Suppressor macrophage treated with lipopolysaccharide for 4 hours (primary cell): ENCODE measurements at regions not wholly inside any gene's neighbourhood (a gene's known extent, or its start where the extent isn't known, plus 50 kb on each side); places are given as distances from the start of the nearest gene placed in this dataset.

ENCODE experiments used
- DNase-seq: peaks from one replicate; pipeline ENCODE4 v3.0.0-alpha.2; 2020

DNA sequence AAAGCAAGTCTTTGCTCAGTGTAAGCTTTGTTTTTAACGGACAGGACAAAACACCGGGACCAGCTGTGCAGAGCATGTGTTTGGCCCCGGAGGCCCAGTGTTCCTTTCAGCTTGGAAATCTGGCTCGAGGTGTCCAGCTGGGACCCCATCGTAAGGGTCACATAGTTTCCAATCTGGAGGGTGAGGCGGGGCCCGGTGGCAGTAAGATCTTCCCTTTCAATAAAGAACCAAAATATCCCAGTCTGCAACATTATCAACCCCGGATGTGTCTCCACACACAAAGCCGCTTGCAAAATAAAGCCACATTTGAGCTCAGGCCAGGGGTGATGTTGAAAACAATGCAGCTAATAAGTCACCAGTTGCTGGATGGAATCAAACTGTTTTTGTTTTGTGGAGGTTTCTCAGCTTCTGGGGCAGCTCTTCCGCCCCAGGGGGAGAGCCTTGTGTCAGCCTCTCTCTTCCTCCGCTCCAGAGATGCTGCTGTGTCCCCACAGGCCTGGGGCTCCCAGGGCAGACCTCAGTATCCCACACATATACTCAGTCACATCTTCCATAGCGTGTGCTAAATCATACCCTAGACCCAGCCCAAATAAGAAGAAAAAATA, 138.6 kb upstream of the GLI2 start:
- no peak for DNase-seq

DNA sequence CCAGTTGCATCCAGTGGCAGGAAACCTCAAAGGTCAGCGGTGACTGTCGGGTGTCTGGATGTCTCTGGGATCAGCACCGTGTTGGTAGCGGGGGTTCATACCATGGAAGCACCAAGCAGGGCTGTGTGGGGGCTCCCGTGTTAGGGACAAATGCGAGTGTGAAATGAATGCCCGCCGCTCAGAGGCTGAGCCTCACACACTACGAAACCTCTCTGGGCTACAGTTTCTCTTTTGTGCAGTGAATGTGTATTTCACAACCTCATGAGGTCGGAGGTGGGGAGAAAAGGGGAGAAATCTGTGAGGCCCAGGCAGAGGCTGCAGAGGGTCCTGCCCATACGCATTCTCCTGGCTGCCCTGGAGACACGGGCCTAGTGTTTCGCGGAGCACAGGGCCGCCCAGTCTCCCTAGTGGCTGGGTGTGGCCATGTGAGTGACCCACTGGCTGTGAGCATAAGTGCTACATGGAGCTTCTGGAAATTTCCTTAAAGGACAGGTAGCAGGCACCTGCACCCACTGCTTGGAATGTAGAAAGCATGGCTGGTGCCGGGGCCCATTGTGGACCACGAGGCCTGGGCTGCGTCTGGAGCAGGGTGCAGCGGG, 138.0 kb upstream of the GLI2 start:
- DNase-seq = no peak

DNA sequence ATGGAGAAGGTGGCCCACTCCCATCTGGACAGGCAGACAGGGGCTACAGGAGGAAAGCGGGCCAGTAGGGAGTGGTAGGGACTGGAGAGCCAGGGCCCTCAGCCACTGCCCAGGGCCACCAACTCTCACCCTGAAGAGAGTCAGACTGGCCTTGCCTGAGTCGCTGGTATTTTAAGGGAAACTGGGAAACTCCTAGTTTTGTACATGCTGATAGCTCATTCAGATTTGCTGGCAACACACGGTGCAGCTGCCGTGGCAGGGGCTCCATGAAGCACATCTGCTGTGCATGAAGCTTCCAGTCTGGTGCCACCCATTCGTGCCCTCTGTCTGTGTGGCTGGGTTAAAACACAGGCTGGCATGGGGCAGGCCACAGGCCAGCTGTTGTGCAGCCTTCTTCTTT, 137.3 kb upstream of the GLI2 start:
- DNase-seq = no peak

DNA sequence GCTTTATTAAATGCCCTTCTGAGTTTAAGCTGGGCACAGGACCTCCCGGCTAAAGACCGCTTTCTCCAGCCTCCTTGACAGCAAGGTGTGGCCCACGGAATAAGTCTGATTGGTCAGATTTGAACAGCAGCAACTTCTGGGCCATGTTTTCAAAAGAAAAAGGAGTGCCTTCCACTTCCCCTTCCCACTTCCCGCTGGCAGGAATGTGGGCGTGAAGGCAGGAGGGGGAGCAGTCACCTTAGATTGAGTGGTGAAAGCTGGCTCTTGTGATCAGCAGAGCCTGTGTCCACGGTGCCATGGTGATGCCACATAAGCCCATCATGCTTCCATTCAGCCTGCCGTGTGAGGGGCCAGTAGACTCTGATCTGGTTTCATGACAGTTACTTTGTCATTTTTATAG, 136.6 kb upstream of the GLI2 start:
- no peak for DNase-seq

DNA sequence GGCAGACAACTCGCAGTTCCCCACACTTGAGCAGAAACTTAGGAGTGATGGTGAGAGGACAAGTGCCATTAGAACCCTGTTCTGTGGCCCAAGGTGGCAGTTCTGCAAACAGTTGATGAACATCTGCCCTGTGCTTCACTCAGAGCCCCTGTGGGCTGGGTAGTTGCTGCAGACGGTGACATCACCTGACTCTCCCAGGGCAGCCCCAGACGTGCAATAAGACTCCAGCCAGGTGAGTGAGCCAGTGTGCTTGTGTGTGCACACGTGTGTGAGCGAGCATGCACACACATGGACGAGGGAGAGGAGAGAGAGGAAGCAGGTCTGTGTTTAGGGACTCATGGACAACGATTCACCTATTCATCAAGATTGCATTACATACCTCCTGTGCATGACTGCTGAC, 136.0 kb upstream of the GLI2 start:
- no peak for DNase-seq

DNA sequence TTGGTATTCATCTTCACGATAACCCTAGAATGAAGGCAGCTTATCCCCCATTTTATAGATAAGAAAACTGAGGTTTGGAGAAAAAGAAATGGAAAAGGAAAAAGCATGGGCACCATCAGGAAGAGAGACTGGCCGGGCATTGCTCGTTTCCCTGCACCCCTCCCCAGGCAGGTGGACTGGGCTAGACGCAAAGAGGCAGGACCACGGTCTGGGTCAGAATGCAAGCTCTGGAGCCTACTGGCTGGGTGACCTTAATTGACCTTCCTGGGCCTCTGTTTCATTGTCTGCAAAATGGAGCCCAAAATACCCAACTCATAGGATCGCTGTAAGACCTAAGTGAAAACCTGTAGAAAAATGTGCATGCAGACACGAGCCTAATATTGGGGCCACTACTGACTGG, 135.3 kb upstream of the GLI2 start:
- no peak for DNase-seq

DNA sequence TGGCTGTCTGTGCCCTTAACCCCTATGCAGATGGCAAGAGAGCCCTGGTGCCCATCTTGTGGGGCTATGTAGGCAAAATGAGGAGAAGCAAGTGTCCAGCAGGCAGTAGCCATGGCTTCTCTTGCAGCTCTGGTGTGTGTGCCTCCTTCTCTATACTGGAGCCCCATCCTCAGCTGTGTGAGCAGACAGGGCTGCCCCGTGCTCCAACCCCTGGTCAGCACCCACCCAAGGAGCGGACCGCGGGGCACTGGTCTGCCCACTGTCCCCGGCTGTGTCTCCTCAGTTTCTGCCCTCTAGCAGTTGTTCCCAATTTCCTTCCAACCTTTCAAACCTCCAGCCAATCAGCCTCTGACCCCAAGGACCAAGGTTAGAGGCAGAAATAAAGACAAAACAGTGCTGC, 134.9 kb upstream of the GLI2 start:
- DNase-seq = no peak

DNA sequence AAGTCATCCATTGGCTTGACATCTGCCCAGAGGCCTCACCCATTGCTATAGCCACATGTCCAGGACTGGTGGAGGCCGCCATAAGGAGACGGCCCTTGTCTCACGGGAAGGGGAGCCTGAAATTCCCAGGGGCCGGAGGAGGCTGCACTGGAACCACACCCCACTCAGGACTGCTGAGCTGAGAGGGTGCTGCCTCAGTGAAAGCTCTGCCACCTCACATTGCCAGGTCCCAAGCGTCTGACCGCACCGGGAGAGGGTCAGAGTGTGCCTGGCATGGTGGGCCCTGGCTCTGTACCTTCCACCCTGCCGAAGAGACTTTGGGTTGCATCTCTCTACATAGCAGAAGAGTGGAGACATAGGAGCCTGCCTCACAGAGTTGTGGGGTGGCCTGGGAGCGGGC, 134.1 kb upstream of the GLI2 start:
- DNase-seq = no peak

DNA sequence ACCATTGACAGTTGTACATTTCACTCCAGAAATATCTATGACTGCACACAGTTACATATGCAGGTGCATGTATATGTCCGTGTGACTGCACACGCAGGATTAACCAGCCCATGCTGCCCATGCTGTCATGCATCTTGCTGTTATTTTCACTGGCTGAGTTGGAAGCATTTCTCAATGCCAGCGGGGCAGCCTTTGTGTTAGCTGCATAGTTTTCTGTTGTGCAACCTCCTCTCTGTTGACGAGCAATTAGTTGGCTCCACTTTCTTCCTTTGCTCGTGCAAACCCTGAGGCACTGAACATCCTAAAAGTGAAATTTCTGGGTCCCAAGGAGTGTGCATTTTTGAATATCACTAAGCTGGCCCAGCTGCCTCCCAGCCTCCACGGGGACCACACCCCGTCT, 133.4 kb upstream of the GLI2 start:
- DNase-seq = no peak

DNA sequence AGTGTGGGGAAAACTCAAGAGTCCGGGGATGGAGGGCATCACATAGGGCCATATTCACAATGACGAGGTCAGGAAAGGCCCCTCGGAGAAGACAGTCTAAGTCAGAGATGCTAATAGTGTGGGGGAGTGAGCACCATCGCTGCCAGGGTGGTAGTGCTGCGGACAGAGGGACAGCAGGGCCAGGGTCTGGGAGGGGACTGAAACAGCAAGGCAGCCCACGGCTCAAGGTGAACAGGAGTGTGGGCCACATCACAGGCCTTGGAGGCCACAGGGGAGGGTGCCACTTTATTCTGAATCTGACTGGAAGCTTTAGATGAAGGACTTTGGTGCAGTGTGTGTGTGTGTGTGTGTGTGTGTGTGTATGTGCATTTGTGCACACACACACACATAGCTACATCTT, 130.9 kb upstream of the GLI2 start:
- DNase-seq = no peak

DNA sequence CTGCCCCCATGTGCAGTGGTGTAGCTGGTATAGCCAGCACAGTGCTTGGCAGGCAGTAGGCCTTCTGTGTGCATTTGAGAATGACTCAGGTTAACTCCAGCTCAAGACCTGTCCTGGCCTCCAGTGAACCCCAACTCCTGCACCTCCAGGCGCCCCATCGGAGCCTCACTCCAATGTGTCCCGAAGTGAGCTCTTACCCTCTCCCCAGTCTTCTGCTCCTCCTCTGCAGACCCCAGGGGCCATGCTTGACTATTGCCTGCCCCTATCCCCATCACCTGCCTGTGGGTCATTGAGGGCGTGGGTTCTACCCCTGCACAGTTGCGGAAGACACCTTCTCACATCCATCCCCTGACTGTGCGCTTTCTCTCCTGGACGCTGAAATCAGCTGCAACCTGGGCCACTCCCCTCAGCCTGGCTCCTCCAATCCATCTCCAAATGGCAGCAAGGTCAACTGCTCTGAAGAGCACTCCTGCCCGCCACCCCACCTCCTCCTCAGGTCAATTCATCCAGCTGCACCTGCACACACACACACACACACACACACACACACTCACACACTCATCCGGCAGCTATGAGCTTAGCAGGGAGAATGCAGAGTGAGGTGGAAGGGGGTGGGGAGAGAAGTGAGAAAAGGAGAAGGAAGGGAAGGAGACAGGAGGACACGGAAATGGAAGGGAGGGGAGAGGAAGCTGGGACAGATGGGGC, 130.3 kb upstream of the GLI2 start:
- no peak for DNase-seq

DNA sequence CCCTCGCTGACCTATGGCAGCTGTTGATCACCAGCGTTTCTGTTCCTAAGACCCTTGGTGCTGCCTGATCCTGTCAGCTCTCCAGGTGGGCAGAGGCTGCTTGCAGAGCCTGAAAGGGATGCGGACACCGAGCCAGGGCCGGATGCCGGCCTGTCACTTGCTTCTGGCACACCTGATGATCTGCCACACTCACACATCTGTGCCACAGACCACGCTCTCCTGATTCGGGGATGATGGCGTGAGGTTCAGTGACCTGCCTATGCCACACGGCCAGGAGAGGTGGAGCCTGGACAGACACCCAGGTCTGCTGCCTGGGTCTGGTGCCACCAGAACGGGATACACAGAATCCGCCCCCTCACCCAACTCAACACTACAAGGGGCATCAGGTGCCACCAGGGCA, 129.4 kb upstream of the GLI2 start:
- DNase-seq = no peak

DNA sequence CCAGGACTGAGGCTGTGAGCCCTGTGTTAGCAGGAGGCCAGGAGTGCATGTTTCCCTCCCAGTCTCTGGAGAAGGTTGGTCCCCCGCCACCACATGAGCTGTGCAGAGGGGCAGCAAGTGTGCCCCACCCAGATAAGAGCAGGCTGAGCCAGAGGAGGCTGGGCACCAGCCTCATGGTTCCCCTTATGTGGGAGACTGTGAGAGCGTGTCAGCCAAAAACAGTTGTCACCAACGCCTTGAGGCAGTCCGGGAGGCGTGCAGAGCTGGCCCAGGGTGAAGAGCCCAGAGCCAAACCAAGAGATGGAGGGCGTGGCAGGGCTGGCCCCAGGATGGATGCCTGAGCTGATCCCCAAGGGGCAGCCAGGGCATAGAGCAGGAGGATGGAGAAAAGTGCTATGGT, 128.7 kb upstream of the GLI2 start:
- no peak for DNase-seq

DNA sequence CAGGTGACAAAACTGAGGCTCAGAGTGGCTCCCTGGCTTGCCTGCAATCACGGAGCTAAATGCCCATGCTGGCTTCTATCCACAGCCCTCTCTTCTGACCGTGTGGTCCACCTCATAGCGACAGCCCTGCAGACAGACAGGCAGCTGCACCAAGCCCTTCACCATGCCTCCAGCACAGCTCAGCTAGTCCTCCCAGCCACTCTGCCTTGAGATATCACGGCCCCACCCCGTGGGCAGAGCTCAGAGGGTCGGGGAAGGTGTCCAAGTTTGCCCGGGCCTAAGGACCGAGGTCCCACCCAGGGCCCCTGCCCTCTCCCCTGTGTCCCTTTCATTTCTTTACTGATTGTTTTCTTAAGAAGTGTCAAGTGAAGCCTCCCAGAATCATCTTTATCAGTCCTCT, 128.2 kb upstream of the GLI2 start:
- no peak for DNase-seq

DNA sequence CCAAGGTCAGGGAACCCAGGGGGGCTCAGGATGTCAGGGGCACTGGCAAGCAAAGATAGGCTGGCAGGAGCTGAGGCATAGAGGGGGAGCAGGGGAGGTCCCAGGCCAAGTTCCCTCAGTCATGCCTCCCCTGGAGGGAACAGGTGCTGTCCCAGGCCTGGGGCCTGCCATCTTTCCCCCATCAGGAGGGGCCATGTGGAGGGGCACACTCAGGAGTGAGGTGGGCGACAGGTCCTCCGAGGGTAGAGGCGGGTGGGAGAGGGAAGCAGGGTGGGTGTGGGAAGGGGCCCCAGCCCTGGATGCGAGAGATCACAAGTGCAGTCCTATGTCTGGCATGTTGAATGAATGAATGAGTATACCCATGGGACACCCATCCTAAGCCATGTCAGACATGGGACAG, 127.7 kb upstream of the GLI2 start:
- no peak for DNase-seq

DNA sequence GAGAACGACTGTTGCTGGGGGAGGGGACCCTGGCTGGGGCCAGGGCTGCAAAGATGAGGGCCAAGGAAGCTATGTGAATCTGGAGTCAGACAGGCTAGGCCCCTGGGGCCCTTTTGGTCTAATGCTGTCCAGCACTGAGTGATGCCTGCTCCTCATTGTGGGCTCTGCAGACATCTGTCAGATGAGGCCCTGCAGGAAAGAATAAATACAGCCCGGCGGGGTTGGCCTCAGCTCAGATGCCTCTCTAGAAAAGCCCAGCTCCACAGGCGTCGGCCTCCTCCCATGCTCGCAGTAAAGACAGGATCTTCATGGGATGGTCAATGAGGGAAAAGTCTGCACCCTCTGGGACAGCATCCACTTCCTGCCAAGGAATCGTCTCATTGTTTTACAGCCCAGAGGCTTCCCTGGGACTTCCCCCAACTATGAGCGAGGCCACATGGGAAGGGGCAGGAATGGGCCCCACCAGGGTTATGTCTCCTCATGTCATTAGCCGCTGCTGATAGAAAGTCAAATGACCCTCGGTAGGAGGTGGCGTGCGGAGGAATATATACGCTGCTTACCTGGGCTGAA, 125.8 kb upstream of the GLI2 start:
- DNase-seq = no peak

DNA sequence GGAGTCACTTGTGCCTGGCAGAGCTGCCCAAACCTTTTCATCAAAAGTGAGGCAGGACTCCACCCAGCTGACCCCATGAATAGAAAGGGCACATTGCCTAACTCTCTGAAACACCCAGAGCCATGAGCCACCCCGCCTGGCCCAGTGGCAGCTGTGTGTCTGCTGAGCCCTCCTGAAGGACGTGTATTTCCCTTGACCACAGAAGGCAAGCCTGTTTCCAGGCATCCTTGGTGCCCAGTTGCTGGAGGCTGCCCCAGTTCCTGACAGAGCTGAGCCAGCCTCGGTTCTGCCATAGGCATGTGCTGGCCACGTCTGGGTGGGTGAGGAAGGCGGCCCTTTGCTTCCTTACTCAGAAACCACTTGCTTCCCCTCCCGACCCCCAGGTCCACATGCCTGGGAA, 124.7 kb upstream of the GLI2 start:
- DNase-seq = no peak

DNA sequence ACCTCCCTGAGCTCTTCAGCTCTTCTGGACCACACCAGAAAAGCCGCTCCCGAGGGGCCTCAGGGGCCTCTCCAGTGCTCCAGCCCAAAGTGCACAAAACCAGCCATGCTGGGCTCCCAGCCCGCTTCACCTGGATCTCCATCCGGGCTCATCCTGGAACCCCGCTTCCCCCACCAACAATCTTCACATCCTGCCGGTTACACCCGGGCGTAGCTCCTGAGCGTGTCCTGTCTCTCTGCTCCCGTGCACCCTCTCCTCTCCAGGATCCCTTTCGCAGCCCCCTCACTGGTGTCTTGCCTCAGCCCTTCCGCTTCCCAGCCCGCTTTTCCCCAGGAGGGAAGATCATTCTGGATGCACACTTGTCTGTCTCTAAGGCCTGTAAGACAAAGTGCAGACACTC, 123.7 kb upstream of the GLI2 start:
- DNase-seq = no peak

DNA sequence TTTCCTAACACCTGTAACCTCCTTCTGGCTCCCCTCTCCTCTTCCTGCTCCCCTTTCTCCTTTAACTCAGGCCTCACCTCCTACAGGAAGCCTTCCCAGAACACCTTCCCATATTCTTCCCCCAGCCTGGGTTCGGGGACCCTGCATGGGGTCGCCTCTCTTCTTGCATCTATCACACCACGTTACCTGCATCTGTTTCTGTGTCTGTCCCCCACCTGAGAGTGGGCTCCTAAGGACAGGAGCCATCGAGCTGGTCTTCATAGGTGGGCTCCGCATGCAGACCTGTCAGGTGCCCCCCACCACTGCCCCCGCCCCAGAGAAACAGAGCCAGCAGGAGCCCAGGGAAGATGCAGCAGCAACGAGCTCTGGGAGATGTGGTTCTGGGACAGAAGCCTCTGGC, 123.2 kb upstream of the GLI2 start:
- DNase-seq = no peak

DNA sequence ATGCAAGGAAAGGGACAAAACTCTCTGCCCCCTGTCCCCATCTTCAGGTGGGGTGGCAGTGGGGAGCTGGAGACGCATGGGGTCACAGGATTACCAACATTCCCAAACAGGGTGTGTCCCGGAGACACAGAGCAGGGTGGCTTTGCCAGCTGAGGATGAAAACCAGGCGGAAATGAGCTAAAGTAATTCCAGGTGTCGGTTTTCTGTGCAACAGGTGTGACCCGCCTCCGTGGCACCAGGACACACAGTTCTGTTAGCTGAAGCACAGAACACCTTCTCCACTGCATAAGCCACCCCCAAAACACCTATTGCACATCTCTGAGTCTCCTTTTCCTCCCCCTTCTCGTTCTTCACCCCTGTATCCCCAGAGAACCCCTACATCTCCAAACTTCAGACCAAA, 122.7 kb upstream of the GLI2 start:
- DNase-seq = no peak

DNA sequence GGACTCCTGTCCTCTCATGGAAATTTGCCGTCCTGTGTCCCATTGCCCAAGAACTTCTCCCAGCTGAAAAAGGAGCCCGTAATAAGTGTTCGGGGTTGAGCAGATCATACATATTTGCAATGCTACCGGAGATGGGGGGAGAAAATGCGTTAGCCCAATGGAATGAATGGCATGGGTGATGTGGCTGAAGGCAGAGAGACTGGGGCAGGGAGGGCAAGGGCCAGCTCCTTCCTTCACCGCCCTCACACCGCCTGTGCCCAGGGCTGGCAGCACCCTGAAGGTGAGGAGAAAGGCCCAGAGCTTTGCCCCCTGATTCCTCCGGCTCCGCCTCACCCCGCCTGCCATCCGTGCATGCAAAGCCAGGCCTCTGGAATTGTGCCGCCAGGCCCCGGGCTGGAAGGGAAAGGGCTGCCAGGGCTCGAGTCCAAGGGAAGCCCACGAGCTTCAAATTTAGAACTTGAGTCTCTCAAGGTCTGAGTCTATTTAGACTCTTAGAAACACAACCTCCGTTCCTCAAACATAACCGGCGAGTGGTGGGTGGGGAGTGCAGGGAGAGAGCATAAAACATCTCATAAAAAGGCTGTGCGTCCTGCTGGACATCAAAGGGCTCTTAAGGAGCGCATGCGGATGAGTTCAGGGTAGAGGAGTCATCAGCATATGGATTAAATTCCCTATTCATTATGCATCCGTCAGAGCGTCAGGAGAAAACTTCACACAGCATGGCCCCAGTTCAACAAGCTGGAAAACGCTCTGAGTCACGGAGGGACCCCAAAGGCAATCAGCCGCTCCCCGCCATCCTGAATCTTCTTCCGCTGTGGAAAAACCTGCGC, 121.7 kb upstream of the GLI2 start:
- DNase-seq = no peak

DNA sequence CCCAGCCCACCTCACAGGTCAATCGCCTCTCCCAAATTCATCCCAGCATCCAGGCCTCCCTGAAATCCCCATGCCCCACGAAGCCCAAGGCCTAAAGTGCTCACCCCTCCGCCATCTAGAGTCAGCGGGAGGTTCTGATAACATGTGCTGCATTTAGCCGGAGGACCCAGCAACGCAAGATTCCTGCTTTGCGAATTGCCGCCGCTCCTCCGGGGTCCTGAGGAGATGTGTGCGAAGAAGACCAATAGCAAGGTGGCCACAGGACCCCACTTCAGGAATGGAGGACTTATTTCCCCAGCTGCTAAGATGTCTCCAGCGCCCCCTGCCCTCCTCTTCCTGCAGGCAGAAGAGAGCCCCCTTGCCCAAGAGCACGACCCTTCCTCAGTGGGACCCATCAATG, 120.8 kb upstream of the GLI2 start:
- DNase-seq = no peak

DNA sequence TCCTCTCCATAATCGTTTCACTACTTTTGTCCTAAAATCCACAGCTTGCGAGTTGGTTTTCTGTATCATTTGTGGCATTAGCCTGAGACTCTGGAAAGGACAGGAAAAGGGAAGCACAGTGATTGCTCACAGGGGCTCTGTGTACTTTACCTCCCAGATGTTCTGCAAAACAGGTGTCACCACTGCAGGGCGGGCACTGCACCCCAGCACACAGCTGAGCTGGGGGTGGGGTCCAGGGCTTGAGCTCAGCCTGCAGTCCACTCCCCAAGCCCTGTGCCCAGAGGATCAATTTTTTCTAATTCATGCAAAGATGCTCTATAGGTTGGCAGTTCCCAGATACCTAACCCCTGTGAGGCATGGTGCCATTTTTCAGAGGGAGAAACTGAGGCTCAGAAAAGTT, 119.4 kb upstream of the GLI2 start:
- no peak for DNase-seq

DNA sequence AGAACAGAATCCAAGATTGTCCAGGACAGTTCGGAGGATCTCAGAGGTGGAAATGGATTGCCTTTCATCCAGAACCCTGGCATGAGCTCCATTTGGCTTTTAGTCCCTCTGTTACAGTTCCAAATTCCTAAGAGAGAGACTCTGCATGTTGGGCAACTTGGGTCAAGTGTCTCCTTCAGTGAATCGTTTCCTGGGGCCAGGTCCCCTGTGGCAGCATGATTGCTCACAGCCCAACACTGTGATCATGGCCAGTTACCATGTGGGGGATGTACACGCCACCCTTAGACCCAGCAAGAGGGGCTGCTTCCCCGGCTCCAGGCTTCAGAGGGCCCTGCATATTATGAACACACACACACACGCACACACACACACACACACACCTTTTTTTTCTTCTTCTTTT, 118.6 kb upstream of the GLI2 start:
- DNase-seq = no peak
